OCI-LY7 (cell line): ENCODE measurements at regions not wholly inside any gene's neighbourhood (a gene's known extent, or its start where the extent isn't known, plus 50 kb on each side); places are given as distances from the start of the nearest gene placed in this dataset.

Source experiments
- BruUV-seq: library from RNA; stranded (reverse); fragments of 400-500 nt; replicated peaks from 2 replicates; lab custom pipeline; 2021; lab: Mats Ljungman, UMichigan
- CTCF ChIA-PET: fragments of 300-600 bp; sonication (Branson Sonifier 250); formaldehyde crosslinking; loops from one replicate; lab custom pipeline; 2022; ENCODE audit warnings: antibody characterized with exemption; ENCODE audit not compliant: unreplicated experiment; lab: Charles Lee
- POLR2A ChIA-PET: fragments of 300-600 bp; sonication (Branson Sonifier 250); formaldehyde crosslinking; loops from one replicate; lab custom pipeline; 2022; ENCODE audit warnings: antibody characterized with exemption; lab: Charles Lee
- DNase-seq: peaks from one replicate; pipeline ENCODE4 v3.0.0-alpha.2; 2015; ENCODE audit warnings: low spot score
- H2AFZ ChIP-seq: fragments of 200-600 bp; sonication (generic), shearing (Covaris generic); 2 replicates; pipeline ENCODE4 v1.6.1; 2014; ENCODE audit warnings: mild to moderate bottlenecking, antibody characterized with exemption, low read length, moderate library complexity
- H3K27ac ChIP-seq: fragments of 200-600 bp; sonication (generic); 2 replicates; pipeline ENCODE4 v1.5.1; 2014; ENCODE audit warnings: mixed run types, low read depth, mild to moderate bottlenecking, moderate library complexity, low read length, inconsistent platforms; ENCODE audit not compliant: poor library complexity, severe bottlenecking
- H3K36me3 ChIP-seq: fragments of 200-600 bp; sonication (generic); 2 replicates; pipeline ENCODE4 v1.6.1; 2014; ENCODE audit warnings: mild to moderate bottlenecking, antibody characterized with exemption, low read length, moderate library complexity, mixed read lengths; ENCODE audit not compliant: insufficient read depth
- H3K4me1 ChIP-seq: fragments of 200-600 bp; sonication (generic); 2 replicates; pipeline ENCODE4 v1.5.1; 2014; ENCODE audit warnings: mild to moderate bottlenecking, low read length; ENCODE audit not compliant: insufficient read depth, poor library complexity, severe bottlenecking
- H3K4me2 ChIP-seq: fragments of 200-600 bp; sonication (generic); 2 replicates; pipeline ENCODE4 v1.6.1; 2014; ENCODE audit warnings: mild to moderate bottlenecking, low read length
- H3K4me3 ChIP-seq: fragments of 200-600 bp; sonication (generic); 2 replicates; pipeline ENCODE4 v1.5.1; 2014; ENCODE audit warnings: mild to moderate bottlenecking, low read depth, low read length; ENCODE audit not compliant: poor library complexity, severe bottlenecking
- H3K79me2 ChIP-seq: fragments of 200-600 bp; sonication (generic); 2 replicates; pipeline ENCODE4 v1.6.1; 2016; ENCODE audit warnings: low read depth, mild to moderate bottlenecking, low read length, moderate library complexity, mixed read lengths; ENCODE audit not compliant: insufficient read depth
- H3K9me2 ChIP-seq: fragments of 200-600 bp; sonication (generic); 2 replicates; pipeline ENCODE4 v1.6.1; 2016; ENCODE audit warnings: mild to moderate bottlenecking, low read length, mixed read lengths; ENCODE audit not compliant: insufficient read depth
- H3K9me3 ChIP-seq: fragments of 200-600 bp; sonication (generic); 2 replicates; pipeline ENCODE4 v1.6.1; 2014; ENCODE audit warnings: mild to moderate bottlenecking, mixed run types, low read length, mixed read lengths
- H4K20me1 ChIP-seq: fragments of 200-600 bp; sonication (generic); 2 replicates; pipeline ENCODE4 v1.6.1; 2014; ENCODE audit warnings: mild to moderate bottlenecking, antibody characterized with exemption, low read length, moderate library complexity, mixed read lengths; ENCODE audit not compliant: insufficient read depth
- CTCF ChIP-seq: fragments of 200-600 bp; sonication (generic); conservative IDR thresholded peaks from 2 replicates; pipeline ENCODE4 v1.5.1; 2014; ENCODE audit warnings: mild to moderate bottlenecking, antibody characterized with exemption, low read length, moderate library complexity, mixed read lengths
- EZH2phosphoT487 ChIP-seq: fragments of 200-600 bp; sonication (generic); IDR thresholded peaks from 2 replicates; pipeline ENCODE4 v1.6.1; 2018; ENCODE audit warnings: low read depth, borderline replicate concordance, mild to moderate bottlenecking, mixed run types, antibody characterized with exemption, low read length, moderate library complexity, mixed read lengths
- intact Hi-C: fragments of 100-400 bp; cut with micrococcal nuclease; formaldehyde crosslinking; loops from one replicate; pipeline ENCODE4 v1.10.0; 2022; ENCODE audit not compliant: unreplicated experiment

DNA sequence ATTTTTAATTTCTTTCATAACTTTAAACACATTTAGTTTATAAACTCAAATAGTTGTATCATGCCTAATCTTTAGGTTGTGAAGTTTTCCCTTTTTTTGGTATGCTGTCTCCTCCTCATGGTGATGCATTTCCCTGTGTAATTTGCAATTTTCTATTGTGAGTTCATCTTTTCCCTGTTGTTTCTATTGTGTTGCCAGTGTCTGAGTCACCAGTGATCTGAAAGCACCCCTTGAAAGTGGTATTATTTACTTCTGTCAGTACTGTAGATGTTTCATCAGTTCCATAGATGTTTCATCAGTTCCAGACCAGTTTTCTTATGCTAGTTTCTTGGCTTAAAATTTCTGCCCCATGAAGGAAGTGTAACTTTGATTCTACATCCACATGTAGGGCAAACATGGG, 80.6 kb downstream of the OXSM start:
- Histone ChIP-seq H3K4me3 (no peak overlapping the region), H4K20me1 (no peaks in the 10 kb centered on the region), H3K27ac (no peak overlapping the region), H3K36me3 (no peaks in the 10 kb centered on the region), H2AFZ (no peak overlapping the region), H3K9me2 (no peaks in the 10 kb centered on the region), H3K4me2 (no peak overlapping the region), H3K79me2 (no peaks in the 10 kb centered on the region), H3K4me1 (no peaks in the 10 kb centered on the region), H3K9me3 (no peaks in the 10 kb centered on the region)
- intact Hi-C loops, result no loop called here
- no peak for DNase-seq
- ChIA-PET POLR2A (interaction anchor here (1.0 kb wide), 1 partner anchor 28 kb away, joined by 3 read pairs; no protein-coding TSS in a partner anchor), CTCF (no interaction called here)
- BruUV-seq, result no TSS peak
- TF ChIP-seq CTCF (no peak), EZH2phosphoT487 (no peak)

- POLR2A ChIA-PET, result interaction anchor here (0.5 to 1.6 kb wide), 10 partner anchors 10 to 1786 kb away, joined by 3 to 5 read pairs (median 4); no protein-coding TSS in a partner anchor
- Histone ChIP-seq H3K9me3 (no peaks in the 10 kb centered on the region), H3K4me1 (no peaks in the 10 kb centered on the region), H4K20me1 (no peaks in the 10 kb centered on the region), H3K36me3 (no peaks in the 10 kb centered on the region), H2AFZ (no peak overlapping the region), H3K9me2 (no peaks in the 10 kb centered on the region), H3K79me2 (no peaks in the 10 kb centered on the region), H3K4me3 (no peak overlapping the region), H3K4me2 (no peak overlapping the region), H3K27ac (no peak overlapping the region)
- TF ChIP-seq EZH2phosphoT487 (no peak), CTCF (no peak)
- CTCF ChIA-PET, result no interaction called here
- no TSS peak for BruUV-seq
- DNase-seq, result no peak
- intact Hi-C loops, result no loop called here
Observed at GRCh38 chr3:25872200-25872877, 82.4 kb downstream of the OXSM start.

GRCh38 chr3:25883492-25883891, 93.6 kb downstream of the OXSM start:
- TF ChIP-seq EZH2phosphoT487, result no peak
- TF ChIP-seq CTCF, result no peak
- intact Hi-C loops, result no loop called here
- Histone ChIP-seq H3K4me3 (no peak overlapping the region), H2AFZ (no peak overlapping the region), H3K9me3 (no peaks in the 10 kb centered on the region), H3K27ac (no peak overlapping the region), H3K9me2 (no peaks in the 10 kb centered on the region), H3K36me3 (no peaks in the 10 kb centered on the region), H3K4me2 (no peak overlapping the region), H3K4me1 (no peaks in the 10 kb centered on the region), H4K20me1 (no peaks in the 10 kb centered on the region), H3K79me2 (no peaks in the 10 kb centered on the region)
- ChIA-PET CTCF (no interaction called here), POLR2A (interaction anchor here (0.6 kb wide), 1 partner anchor 238 kb away, joined by 4 read pairs; no protein-coding TSS in a partner anchor)
- no TSS peak for BruUV-seq
- DNase-seq, result no peak
